Loucy (cell line): ENCODE measurements at regions not wholly inside any gene's neighbourhood (a gene's known extent, or its start where the extent isn't known, plus 50 kb on each side); places are given as distances from the start of the nearest gene placed in this dataset.

ENCODE experiments used
- H2AFZ ChIP-seq: fragments of 200-600 bp; sonication (generic); 2 replicates; pipeline ENCODE4 v1.6.0; 2016; ENCODE audit warnings: antibody characterized with exemption, mild to moderate bottlenecking, low read length, moderate library complexity
- H3F3A ChIP-seq: fragments of 200-600 bp; 2 replicates; pipeline ENCODE4 v1.6.0; 2016; ENCODE audit warnings: antibody characterized with exemption, low read depth, mild to moderate bottlenecking
- H3K27me3 ChIP-seq: fragments of 200-600 bp; sonication (generic); 2 replicates; pipeline ENCODE4 v1.6.1; 2014; ENCODE audit warnings: low read length, mild to moderate bottlenecking; ENCODE audit not compliant: insufficient read depth, poor library complexity, severe bottlenecking
- H3K36me3 ChIP-seq: fragments of 200-600 bp; sonication (generic); 2 replicates; pipeline ENCODE4 v1.6.1; 2016; ENCODE audit warnings: low read length; ENCODE audit not compliant: insufficient read depth
- H3K4me1 ChIP-seq: fragments of 200-600 bp; sonication (generic); 2 replicates; pipeline ENCODE4 v1.5.1; 2014; ENCODE audit warnings: low read length, mild to moderate bottlenecking; ENCODE audit not compliant: insufficient read depth, poor library complexity, severe bottlenecking
- H3K4me2 ChIP-seq: fragments of 200-600 bp; sonication (generic); 2 replicates; pipeline ENCODE4 v1.6.0; 2014; ENCODE audit warnings: antibody characterized with exemption, low read length, low read depth, mild to moderate bottlenecking; ENCODE audit not compliant: poor library complexity, severe bottlenecking
- H3K4me3 ChIP-seq: fragments of 200-600 bp; sonication (generic); 2 replicates; pipeline ENCODE4 v1.5.1; 2014; ENCODE audit warnings: low read length, mild to moderate bottlenecking, mixed read lengths; ENCODE audit not compliant: poor library complexity, severe bottlenecking
- H3K79me2 ChIP-seq: fragments of 200-600 bp; sonication (generic); 2 replicates; pipeline ENCODE4 v1.6.1; 2014; ENCODE audit warnings: low read length; ENCODE audit not compliant: insufficient read depth
- H3K9ac ChIP-seq: fragments of 200-600 bp; sonication (generic); 2 replicates; pipeline ENCODE4 v1.6.0; 2014; ENCODE audit warnings: mild to moderate bottlenecking, low read depth, low read length, moderate library complexity; ENCODE audit not compliant: poor library complexity, severe bottlenecking
- H3K9me2 ChIP-seq: fragments of 200-600 bp; sonication (generic); replicated peaks from 2 replicates; pipeline ENCODE4 v1.6.1; 2016; ENCODE audit warnings: low read depth, low read length, mixed read lengths
- H3K9me3 ChIP-seq: fragments of 200-600 bp; sonication (generic); 2 replicates; pipeline ENCODE4 v1.6.1; 2014; ENCODE audit warnings: mild to moderate bottlenecking, antibody characterized with exemption, low read length, low read depth; ENCODE audit not compliant: insufficient read depth
- H4K20me1 ChIP-seq: fragments of 200-600 bp; sonication (generic); 2 replicates; pipeline ENCODE4 v1.6.0; 2014; ENCODE audit warnings: antibody characterized with exemption, low read length, mild to moderate bottlenecking; ENCODE audit not compliant: insufficient read depth, poor library complexity, severe bottlenecking
- EZH2phosphoT487 ChIP-seq: fragments of 200-600 bp; IDR thresholded peaks from 2 replicates; pipeline ENCODE4 v1.6.1; 2018; ENCODE audit warnings: antibody characterized with exemption, mild to moderate bottlenecking, moderate library complexity, borderline replicate concordance
- TF ChIP-seq, protein P1 (sequence below): fragments of 200-600 bp; sonication (generic); conservative IDR thresholded peaks from 2 replicates; pipeline ENCODE4 v1.5.1; 2014; ENCODE audit warnings: mild to moderate bottlenecking, antibody characterized with exemption, low read length

- Histone ChIP-seq H3K36me3 (no peaks in the 10 kb centered on the region), H3K9me3 (no peaks in the 10 kb centered on the region), H3K79me2 (no peaks in the 10 kb centered on the region), H3K4me1 (peaks cover 11% of the 10 kb centered on the region), H3K9me2 (no peaks in the 10 kb centered on the region), H3F3A (no peaks in the 10 kb centered on the region), H4K20me1 (no peaks in the 10 kb centered on the region), H3K4me2 (no peak overlapping the region), H3K4me3 (no peak overlapping the region), H2AFZ (peak overlapping the region; percentile 85), H3K9ac (no peak overlapping the region), H3K27me3 (no peaks in the 10 kb centered on the region)
- TF ChIP-seq, protein P1, sequence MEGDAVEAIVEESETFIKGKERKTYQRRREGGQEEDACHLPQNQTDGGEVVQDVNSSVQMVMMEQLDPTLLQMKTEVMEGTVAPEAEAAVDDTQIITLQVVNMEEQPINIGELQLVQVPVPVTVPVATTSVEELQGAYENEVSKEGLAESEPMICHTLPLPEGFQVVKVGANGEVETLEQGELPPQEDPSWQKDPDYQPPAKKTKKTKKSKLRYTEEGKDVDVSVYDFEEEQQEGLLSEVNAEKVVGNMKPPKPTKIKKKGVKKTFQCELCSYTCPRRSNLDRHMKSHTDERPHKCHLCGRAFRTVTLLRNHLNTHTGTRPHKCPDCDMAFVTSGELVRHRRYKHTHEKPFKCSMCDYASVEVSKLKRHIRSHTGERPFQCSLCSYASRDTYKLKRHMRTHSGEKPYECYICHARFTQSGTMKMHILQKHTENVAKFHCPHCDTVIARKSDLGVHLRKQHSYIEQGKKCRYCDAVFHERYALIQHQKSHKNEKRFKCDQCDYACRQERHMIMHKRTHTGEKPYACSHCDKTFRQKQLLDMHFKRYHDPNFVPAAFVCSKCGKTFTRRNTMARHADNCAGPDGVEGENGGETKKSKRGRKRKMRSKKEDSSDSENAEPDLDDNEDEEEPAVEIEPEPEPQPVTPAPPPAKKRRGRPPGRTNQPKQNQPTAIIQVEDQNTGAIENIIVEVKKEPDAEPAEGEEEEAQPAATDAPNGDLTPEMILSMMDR, result no peak
- TF ChIP-seq EZH2phosphoT487, result no peak
Observed at GRCh38 chr15:59838900-59839299, 149.8 kb upstream of the BNIP2 start.

GRCh38 chr15:59835776-59836175, 146.7 kb upstream of the BNIP2 start:
- Histone ChIP-seq H3K9ac (no peak overlapping the region), H3K4me1 (peaks cover 11% of the 10 kb centered on the region), H3F3A (no peaks in the 10 kb centered on the region), H3K9me3 (no peaks in the 10 kb centered on the region), H3K4me3 (no peak overlapping the region), H3K9me2 (no peaks in the 10 kb centered on the region), H3K79me2 (no peaks in the 10 kb centered on the region), H3K4me2 (no peak overlapping the region), H3K36me3 (no peaks in the 10 kb centered on the region), H3K27me3 (no peaks in the 10 kb centered on the region), H4K20me1 (no peaks in the 10 kb centered on the region), H2AFZ (no peak overlapping the region)
- no peak for TF ChIP-seq EZH2phosphoT487
- TF ChIP-seq, protein P1, result no peak

DNA sequence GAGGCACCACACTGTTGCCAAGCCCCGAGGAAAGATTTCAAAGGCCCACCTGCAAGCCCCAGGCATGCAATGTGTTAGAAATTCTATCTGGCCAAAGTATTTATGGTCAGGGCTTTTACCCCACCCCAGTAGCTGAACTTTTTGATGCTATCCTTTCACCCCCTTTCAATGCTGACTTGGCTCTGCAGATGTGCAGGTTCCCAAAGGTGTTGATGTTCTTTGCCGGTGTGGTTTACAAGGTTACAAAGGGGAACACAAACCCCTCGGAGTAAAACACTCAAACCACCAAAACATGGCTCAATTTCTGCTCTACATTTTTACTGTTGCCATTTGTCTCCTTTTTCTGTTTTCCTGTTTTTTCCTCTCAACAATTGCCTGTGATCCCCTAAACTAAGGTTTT, 145.4 kb upstream of the BNIP2 start:
- Histone ChIP-seq H3K79me2 (no peaks in the 10 kb centered on the region), H3K4me2 (no peak overlapping the region), H3K4me1 (peaks cover 17% of the 10 kb centered on the region), H2AFZ (no peak overlapping the region), H3K27me3 (no peaks in the 10 kb centered on the region), H3K4me3 (no peak overlapping the region), H3K36me3 (no peaks in the 10 kb centered on the region), H4K20me1 (no peaks in the 10 kb centered on the region), H3K9me2 (no peaks in the 10 kb centered on the region), H3K9me3 (no peaks in the 10 kb centered on the region), H3K9ac (no peak overlapping the region), H3F3A (no peaks in the 10 kb centered on the region)
- TF ChIP-seq, protein P1, result no peak
- TF ChIP-seq EZH2phosphoT487, result no peak
